ENCODE measurements at regions not wholly inside any gene's neighbourhood (a gene's known extent, or its start where the extent isn't known, plus 50 kb on each side); places are given as distances from the start of the nearest gene placed in this dataset.

- no peak for DNase-seq (ENCODE audit: low read depth)
Observed at GRCh38 chr11:45036733-45037132, 86.0 kb upstream of the TP53I11 start.

- no peak for DNase-seq (ENCODE audit: low read depth)
Observed at GRCh38 chr11:45037434-45038005, 86.8 kb upstream of the TP53I11 start.

GRCh38 chr11:45038923-45039322, 88.2 kb upstream of the TP53I11 start:
- no peak for DNase-seq (ENCODE audit: low read depth)

GRCh38 chr11:45041596-45041995, 90.9 kb upstream of the TP53I11 start:
- no peak for DNase-seq (ENCODE audit: low read depth)

- DNase-seq (ENCODE audit: low read depth), result no peak
Observed at GRCh38 chr11:45042560-45042959, 91.9 kb upstream of the TP53I11 start.

GRCh38 chr11:45043755-45044475, 93.2 kb upstream of the TP53I11 start:
- DNase-seq (ENCODE audit: low read depth), result no peak

GRCh38 chr11:45045683-45046471, 95.2 kb upstream of the TP53I11 start:
- DNase-seq (ENCODE audit: low read depth), result peak; percentile 76

GRCh38 chr11:45048313-45048841, 97.7 kb upstream of the TP53I11 start:
- DNase-seq (ENCODE audit: low read depth), result peak; percentile 37

- DNase-seq (ENCODE audit: low read depth), result peak; percentile 50
Observed at GRCh38 chr11:45048870-45049691, 97.4 kb upstream of the PRDM11 start.

GRCh38 chr11:45050111-45050510, 96.3 kb upstream of the PRDM11 start:
- DNase-seq (ENCODE audit: low read depth), result no peak

- DNase-seq (ENCODE audit: low read depth), result no peak
Observed at GRCh38 chr11:45051621-45052020, 94.8 kb upstream of the PRDM11 start.

GRCh38 chr11:45052361-45052760, 94.1 kb upstream of the PRDM11 start:
- DNase-seq (ENCODE audit: low read depth), result no peak

- no peak for DNase-seq (ENCODE audit: low read depth)
Observed at GRCh38 chr11:45053736-45054446, 92.5 kb upstream of the PRDM11 start.

GRCh38 chr11:45054956-45055355, 91.5 kb upstream of the PRDM11 start:
- DNase-seq (ENCODE audit: low read depth), result no peak

- DNase-seq (ENCODE audit: low read depth), result no peak
Observed at GRCh38 chr11:45056529-45056928, 89.9 kb upstream of the PRDM11 start.

GRCh38 chr11:45057938-45058646, 88.3 kb upstream of the PRDM11 start:
- DNase-seq (ENCODE audit: low read depth), result no peak

- no peak for DNase-seq (ENCODE audit: low read depth)
Observed at GRCh38 chr11:45058647-45058950, 87.8 kb upstream of the PRDM11 start.

- DNase-seq (ENCODE audit: low read depth), result no peak
Observed at GRCh38 chr11:45060707-45061106, 85.7 kb upstream of the PRDM11 start.

- DNase-seq (ENCODE audit: low read depth), result no peak
Observed at GRCh38 chr11:45061641-45062040, 84.8 kb upstream of the PRDM11 start.

GRCh38 chr11:45062115-45062514, 84.3 kb upstream of the PRDM11 start:
- no peak for DNase-seq (ENCODE audit: low read depth)

Data from amniotic epithelial cell (primary cell).